H9 (cell line): ENCODE measurements at regions not wholly inside any gene's neighbourhood (a gene's known extent, or its start where the extent isn't known, plus 50 kb on each side); places are given as distances from the start of the nearest gene placed in this dataset.

ENCODE experiments used
- DNase-seq: peaks from one replicate; pipeline ENCODE4 v3.0.0-alpha.2; 2017
- H2AFZ ChIP-seq: one replicate; pipeline ENCODE4 v1.6.1; 2013; ENCODE audit warnings: mild to moderate bottlenecking, low read length, control low read depth, moderate library complexity
- H2AK5ac ChIP-seq: 2 replicates; pipeline ENCODE4 v1.6.1; 2013; ENCODE audit warnings: low read length, control low read depth, mixed read lengths; ENCODE audit not compliant: insufficient read length
- H2BK120ac ChIP-seq: one replicate; pipeline ENCODE4 v1.6.1; 2013; ENCODE audit warnings: low read depth, mild to moderate bottlenecking, low read length, control low read depth, inconsistent platforms; ENCODE audit not compliant: poor library complexity, severe bottlenecking
- H2BK12ac ChIP-seq: 2 replicates; pipeline ENCODE4 v1.6.1; 2013; ENCODE audit warnings: low read length, control low read depth, mixed read lengths, low read depth; ENCODE audit not compliant: insufficient read length
- H2BK15ac ChIP-seq: 2 replicates; pipeline ENCODE4 v1.6.1; 2013; ENCODE audit warnings: low read depth, low read length, control low read depth
- H2BK20ac ChIP-seq: one replicate; pipeline ENCODE4 v1.6.1; 2013; ENCODE audit warnings: low read depth, mild to moderate bottlenecking, low read length, control low read depth, inconsistent platforms; ENCODE audit not compliant: poor library complexity, severe bottlenecking
- H2BK5ac ChIP-seq: 2 replicates; pipeline ENCODE4 v1.6.1; 2013; ENCODE audit warnings: low read length, control low read depth, mixed read lengths; ENCODE audit not compliant: insufficient read length
- H3K14ac ChIP-seq: 2 replicates; pipeline ENCODE4 v1.6.1; 2013; ENCODE audit warnings: low read length, control low read depth; ENCODE audit not compliant: insufficient read depth
- H3K18ac ChIP-seq: 2 replicates; pipeline ENCODE4 v1.6.1; 2013; ENCODE audit warnings: low read depth, mild to moderate bottlenecking, mixed read lengths, low read length, control low read depth; ENCODE audit not compliant: insufficient read length
- H3K23ac ChIP-seq: 2 replicates; pipeline ENCODE4 v1.6.1; 2013; ENCODE audit warnings: low read length, control low read depth, mixed read lengths, low read depth; ENCODE audit not compliant: insufficient read length
- H3K23me2 ChIP-seq: 2 replicates; pipeline ENCODE4 v1.6.1; 2013; ENCODE audit warnings: low read depth, mild to moderate bottlenecking, mixed read lengths, low read length, control low read depth; ENCODE audit not compliant: insufficient read length, poor library complexity, severe bottlenecking
- H3K27ac ChIP-seq: 2 replicates; pipeline ENCODE4 v1.5.1; 2013; ENCODE audit warnings: low read length, control low read depth, mixed read lengths, low read depth; ENCODE audit not compliant: insufficient read length
- H3K27me3 ChIP-seq: 2 replicates; pipeline ENCODE4 v1.6.1; 2013; ENCODE audit warnings: low read length, control low read depth, inconsistent platforms; ENCODE audit not compliant: insufficient read depth
- H3K4ac ChIP-seq: 2 replicates; pipeline ENCODE4 v1.6.1; 2013; ENCODE audit warnings: low read depth, mild to moderate bottlenecking, control low read depth, inconsistent platforms, low read length, moderate library complexity
- H3K4me1 ChIP-seq: 2 replicates; pipeline ENCODE4 v1.6.1; 2013; ENCODE audit warnings: low read length, control low read depth, inconsistent platforms; ENCODE audit not compliant: insufficient read depth
- H3K4me2 ChIP-seq: 2 replicates; pipeline ENCODE4 v1.6.1; 2013; ENCODE audit warnings: low read length, control low read depth, mixed read lengths; ENCODE audit not compliant: insufficient read length, insufficient read depth
- H3K56ac ChIP-seq: 2 replicates; pipeline ENCODE4 v1.6.1; 2013; ENCODE audit warnings: low read depth, mild to moderate bottlenecking, mixed read lengths, low read length, control low read depth; ENCODE audit not compliant: insufficient read length
- H3K79me1 ChIP-seq: 2 replicates; pipeline ENCODE4 v1.6.1; 2013; ENCODE audit warnings: low read depth, mild to moderate bottlenecking, moderate library complexity, low read length, control low read depth, inconsistent platforms; ENCODE audit not compliant: insufficient read depth, poor library complexity, severe bottlenecking
- H3K79me2 ChIP-seq: 2 replicates; pipeline ENCODE4 v1.6.1; 2013; ENCODE audit warnings: low read length, control low read depth, inconsistent platforms; ENCODE audit not compliant: insufficient read depth
- H3K9ac ChIP-seq: 2 replicates; pipeline ENCODE4 v1.6.1; 2013; ENCODE audit warnings: low read length, control low read depth, mixed read lengths; ENCODE audit not compliant: insufficient read length; ENCODE audit errors: extremely low read depth
- H3K9me3 ChIP-seq: one replicate; pipeline ENCODE4 v1.6.1; 2013; ENCODE audit warnings: low read depth, low read length, inconsistent platforms; ENCODE audit not compliant: control insufficient read depth
- H3T11ph ChIP-seq: one replicate; pipeline ENCODE4 v1.6.1; 2013; ENCODE audit warnings: mild to moderate bottlenecking, low read length, control low read depth, inconsistent platforms
- H4K20me1 ChIP-seq: one replicate; pipeline ENCODE4 v1.6.1; 2013; ENCODE audit not compliant: control insufficient read depth, insufficient read length, insufficient read depth
- H4K5ac ChIP-seq: 2 replicates; pipeline ENCODE4 v1.6.1; 2013; ENCODE audit warnings: low read depth, mild to moderate bottlenecking, mixed read lengths, low read length, control low read depth; ENCODE audit not compliant: insufficient read length
- H4K8ac ChIP-seq: replicated peaks from 2 replicates; pipeline ENCODE4 v1.6.1; 2013; ENCODE audit warnings: low read length, control low read depth, mixed read lengths, low read depth; ENCODE audit not compliant: insufficient read length
- H4K91ac ChIP-seq: 2 replicates; pipeline ENCODE4 v1.6.1; 2013; ENCODE audit warnings: low read depth, mild to moderate bottlenecking, moderate library complexity, mixed read lengths, low read length, control low read depth; ENCODE audit not compliant: insufficient read length
- H3K27ac Mint-ChIP-seq, 3 experiments: 2 replicates in 2 of 3; 3 replicates in 1 of 3; pipeline ENCODE4 v1.8.0; 2020 to 2021; ENCODE audit warnings: mixed read lengths in 3 of 3, mild to moderate bottlenecking in 1 of 3, moderate library complexity in 1 of 3
- H3K27me3 Mint-ChIP-seq: 2 replicates; pipeline ENCODE4 v1.8.0; 2021; ENCODE audit warnings: low read depth, mild to moderate bottlenecking, moderate library complexity, mixed read lengths
- H3K36me3 Mint-ChIP-seq, 3 experiments: 2 replicates in 2 of 3; 3 replicates in 1 of 3; pipeline ENCODE4 v1.8.0; 2020 to 2021; ENCODE audit warnings: low read depth in 3 of 3, mixed read lengths in 3 of 3; ENCODE audit not compliant: insufficient read depth in 1 of 3
- H3K4me1 Mint-ChIP-seq, 2 experiments: 2 replicates each; pipeline ENCODE4 v1.8.0; 2020; ENCODE audit warnings: mixed read lengths in 2 of 2
- H3K4me3 Mint-ChIP-seq, 2 experiments: 2 replicates in 1 of 2; 3 replicates in 1 of 2; pipeline ENCODE4 v1.8.0; 2020 to 2021; ENCODE audit warnings: mild to moderate bottlenecking in 2 of 2, mixed read lengths in 2 of 2, moderate library complexity in 1 of 2
- H3K9me3 Mint-ChIP-seq, 2 experiments: 2 replicates in 1 of 2; 3 replicates in 1 of 2; pipeline ENCODE4 v1.8.0; 2020; ENCODE audit warnings: mild to moderate bottlenecking in 2 of 2, mixed read lengths in 2 of 2, moderate library complexity in 1 of 2
- CTCF ChIP-seq: fragments of 200-600 bp; sonication (generic); conservative IDR thresholded peaks from 3 replicates; pipeline ENCODE4 v1.8.0; 2021; ENCODE audit warnings: antibody characterized with exemption, mild to moderate bottlenecking
- WGBS: extraction: QIAGEN DNeasy Blood & Tissue Kit; methylation state at CpG from one replicate; pipeline ENCODE4 v1.1.7; 2013; ENCODE audit warnings: missing lambda C conversion rate, low lambda C conversion rate, mixed read lengths; ENCODE audit not compliant: insufficient read length; ENCODE audit errors: extremely low coverage; 5-methylcytosine and 5-hydroxymethylcytosine counted together

GRCh38 chr3:117661818-117662095 is 952.2 kb downstream of the TUSC7 start:
- Histone ChIP-seq H3T11ph (no peak overlapping the region), H3K56ac (no peak overlapping the region), H3K14ac (no peak overlapping the region), H4K5ac (no peak overlapping the region), H2BK12ac (no peak overlapping the region), H2AFZ (no peak overlapping the region), H2BK15ac (no peak overlapping the region; the same call in 1 of the 2 replicates), H3K9me3 (no peaks in the 10 kb centered on the region), H3K9ac (no peak overlapping the region), H3K4me1 (no peaks in the 10 kb centered on the region), H4K20me1 (no peaks in the 10 kb centered on the region), H3K27ac (no peak overlapping the region), H2AK5ac (no peak overlapping the region), H3K23ac (no peak overlapping the region), H3K4ac (no peak overlapping the region), H3K4me2 (no peak overlapping the region), H4K8ac (no peak overlapping the region), H2BK5ac (no peak overlapping the region), H3K79me1 (no peaks in the 10 kb centered on the region), H3K18ac (no peak overlapping the region), H2BK120ac (no peak overlapping the region), H2BK20ac (no peak overlapping the region), H4K91ac (no peak overlapping the region), H3K23me2 (no peaks in the 10 kb centered on the region), H3K79me2 (no peaks in the 10 kb centered on the region), H3K27me3 (no peaks in the 10 kb centered on the region)
- WGBS: no CpG with 5 or more reads among the region's 3 CpGs
- no peaks in the 10 kb centered on the region for H3K36me3 Mint-ChIP-seq
- H3K27me3 Mint-ChIP-seq: no peaks in the 10 kb centered on the region
- no peak overlapping the region for H3K27ac Mint-ChIP-seq
- H3K9me3 Mint-ChIP-seq: no peaks in the 10 kb centered on the region
- peaks cover 5 to 8% of the 10 kb centered on the region in 2 experiments for H3K4me1 Mint-ChIP-seq
- DNase-seq: no peak
- no peak for TF ChIP-seq CTCF
- no peak overlapping the region for H3K4me3 Mint-ChIP-seq
